GM10248 (cell line): ENCODE measurements at regions not wholly inside any gene's neighbourhood (a gene's known extent, or its start where the extent isn't known, plus 50 kb on each side); places are given as distances from the start of the nearest gene placed in this dataset.

Source experiments
- CTCF ChIA-PET: fragments of 300-600 bp; sonication (Branson Sonifier 250); formaldehyde crosslinking; extraction: SDS; loops from one replicate; lab custom pipeline; 2021; ENCODE audit warnings: antibody characterized with exemption; lab: Yijun Ruan, JAX
- POLR2A ChIA-PET: fragments of 350-650 bp; sonication (Branson Sonifier 250); formaldehyde crosslinking; extraction: SDS; loops from one replicate; lab custom pipeline; 2020; ENCODE audit warnings: antibody characterized with exemption; lab: Yijun Ruan, JAX
- DNase-seq: peaks from one replicate; pipeline ENCODE4 v3.0.0; 2012; ENCODE audit errors: extremely low spot score
- TF ChIP-seq, protein P1 (sequence below): IDR thresholded peaks from 2 replicates; pipeline ENCODE4 v1.5.1; 2012; ENCODE audit warnings: mild to moderate bottlenecking, low read depth; ENCODE audit errors: extremely low read depth, missing control alignments, control extremely low read depth

DNA sequence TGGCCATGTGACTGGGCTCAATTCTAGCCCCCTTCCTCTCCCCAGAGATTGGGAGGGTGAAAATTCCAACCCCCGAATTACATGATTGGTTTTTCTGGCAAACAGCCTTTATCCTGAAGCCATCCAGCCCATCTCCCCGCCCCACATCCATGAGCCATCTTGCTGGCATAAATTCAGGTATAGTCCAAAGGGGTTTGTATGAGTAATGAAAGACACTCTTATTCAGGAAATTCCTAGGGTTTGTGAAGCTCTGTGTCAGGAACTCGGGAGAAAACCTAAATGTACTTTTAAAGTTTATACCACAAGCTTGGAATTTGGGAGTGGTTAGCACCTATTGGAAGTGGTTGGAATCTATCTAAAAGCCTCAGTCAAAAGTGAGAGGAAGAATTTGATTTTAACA is 80.6 kb upstream of the SIMC1 start:
- TF ChIP-seq, protein P1, sequence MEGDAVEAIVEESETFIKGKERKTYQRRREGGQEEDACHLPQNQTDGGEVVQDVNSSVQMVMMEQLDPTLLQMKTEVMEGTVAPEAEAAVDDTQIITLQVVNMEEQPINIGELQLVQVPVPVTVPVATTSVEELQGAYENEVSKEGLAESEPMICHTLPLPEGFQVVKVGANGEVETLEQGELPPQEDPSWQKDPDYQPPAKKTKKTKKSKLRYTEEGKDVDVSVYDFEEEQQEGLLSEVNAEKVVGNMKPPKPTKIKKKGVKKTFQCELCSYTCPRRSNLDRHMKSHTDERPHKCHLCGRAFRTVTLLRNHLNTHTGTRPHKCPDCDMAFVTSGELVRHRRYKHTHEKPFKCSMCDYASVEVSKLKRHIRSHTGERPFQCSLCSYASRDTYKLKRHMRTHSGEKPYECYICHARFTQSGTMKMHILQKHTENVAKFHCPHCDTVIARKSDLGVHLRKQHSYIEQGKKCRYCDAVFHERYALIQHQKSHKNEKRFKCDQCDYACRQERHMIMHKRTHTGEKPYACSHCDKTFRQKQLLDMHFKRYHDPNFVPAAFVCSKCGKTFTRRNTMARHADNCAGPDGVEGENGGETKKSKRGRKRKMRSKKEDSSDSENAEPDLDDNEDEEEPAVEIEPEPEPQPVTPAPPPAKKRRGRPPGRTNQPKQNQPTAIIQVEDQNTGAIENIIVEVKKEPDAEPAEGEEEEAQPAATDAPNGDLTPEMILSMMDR = no peak
- no peak for DNase-seq
- ChIA-PET CTCF (no interaction called here), POLR2A (no interaction called here)

GRCh38 chr5:176161431-176161830 is 76.8 kb upstream of the SIMC1 start:
- TF ChIP-seq, protein P1 = no peak
- ChIA-PET POLR2A (no interaction called here), CTCF (no interaction called here)
- no peak for DNase-seq

- ChIA-PET POLR2A (no interaction called here), CTCF (no interaction called here)
- TF ChIP-seq, protein P1 = no peak
- DNase-seq = no peak
These were observed 76.0 kb upstream of the SIMC1 start for GRCh38 chr5:176162198-176162597.

GRCh38 chr5:176162888-176163287 is 75.3 kb upstream of the SIMC1 start:
- TF ChIP-seq, protein P1 = no peak
- ChIA-PET CTCF (no interaction called here), POLR2A (no interaction called here)
- DNase-seq = no peak

DNA sequence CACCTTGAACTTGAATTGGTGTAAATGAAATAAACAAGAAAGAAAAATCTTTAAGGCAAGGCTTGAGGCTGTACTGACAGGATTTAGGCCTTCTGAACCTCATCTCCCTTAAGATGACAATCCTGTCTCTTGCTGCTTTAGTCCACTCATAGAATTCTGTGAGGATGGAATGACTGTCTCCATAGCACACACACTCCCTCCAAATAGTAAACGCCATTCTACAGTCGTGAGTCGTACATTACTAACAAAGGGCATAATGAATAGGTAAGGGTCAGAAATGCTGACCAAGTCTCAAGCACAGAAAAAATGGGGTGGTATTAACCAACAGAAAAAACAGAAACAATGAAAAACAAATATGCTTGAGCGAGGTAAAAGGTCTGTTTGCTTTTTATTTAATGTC is 71.8 kb upstream of the SIMC1 start:
- DNase-seq = no peak
- CTCF ChIA-PET = no interaction called here
- TF ChIP-seq, protein P1 = no peak
- POLR2A ChIA-PET = no interaction called here

- CTCF ChIA-PET = no interaction called here
- POLR2A ChIA-PET = no interaction called here
- TF ChIP-seq, protein P1 = no peak
- no peak for DNase-seq
These were observed 70.4 kb upstream of the SIMC1 start for GRCh38 chr5:176167800-176168199.
